HEK293T (cell line): ENCODE measurements at regions not wholly inside any gene's neighbourhood (a gene's known extent, or its start where the extent isn't known, plus 50 kb on each side); places are given as distances from the start of the nearest gene placed in this dataset.

Experiments used
- ELF4 ChIP-seq: fragments of 450-650 bp; IDR thresholded peaks from 2 replicates; pipeline ENCODE4 v1.6.1; 2017; ENCODE audit warnings: antibody characterized with exemption
- HDGF ChIP-seq: fragments of 450-650 bp; IDR thresholded peaks from 2 replicates; pipeline ENCODE4 v1.6.1; 2017; ENCODE audit warnings: antibody characterized with exemption, borderline replicate concordance
- LEF1 ChIP-seq: fragments of 450-650 bp; IDR thresholded peaks from 2 replicates; pipeline ENCODE4 v1.6.1; 2017; ENCODE audit warnings: mild to moderate bottlenecking, borderline replicate concordance
- SP1 ChIP-seq: fragments of 450-650 bp; IDR thresholded peaks from 2 replicates; pipeline ENCODE4 v1.6.1; 2017
- TF ChIP-seq, protein P1 (sequence below): fragments of 450-650 bp; IDR thresholded peaks from 2 replicates; pipeline ENCODE4 v1.6.1; 2016

DNA sequence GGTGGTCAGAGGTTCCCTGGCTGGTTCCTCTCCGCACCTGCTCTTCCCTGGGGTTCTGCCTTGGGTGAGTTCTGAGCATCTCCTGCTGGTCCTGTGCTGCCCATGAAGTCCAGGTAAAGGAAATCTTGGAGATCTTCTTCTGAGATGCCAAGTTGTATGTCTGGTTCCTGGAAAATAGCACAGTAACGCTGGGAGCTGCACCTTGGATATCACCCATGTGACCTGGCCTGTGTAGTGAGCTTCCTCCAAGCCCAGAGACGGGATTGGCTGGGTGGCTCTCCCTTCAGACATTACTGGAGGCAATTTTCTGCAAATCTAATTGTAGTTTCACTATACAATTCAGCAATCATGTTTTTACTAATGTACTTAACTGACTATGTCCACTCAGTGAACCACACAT lies 1281.1 kb downstream of the TMEM121 start:
- TF ChIP-seq SP1 = no peak
- no peak for TF ChIP-seq LEF1
- no peak for TF ChIP-seq HDGF
- TF ChIP-seq ELF4 = no peak
- TF ChIP-seq, protein P1, sequence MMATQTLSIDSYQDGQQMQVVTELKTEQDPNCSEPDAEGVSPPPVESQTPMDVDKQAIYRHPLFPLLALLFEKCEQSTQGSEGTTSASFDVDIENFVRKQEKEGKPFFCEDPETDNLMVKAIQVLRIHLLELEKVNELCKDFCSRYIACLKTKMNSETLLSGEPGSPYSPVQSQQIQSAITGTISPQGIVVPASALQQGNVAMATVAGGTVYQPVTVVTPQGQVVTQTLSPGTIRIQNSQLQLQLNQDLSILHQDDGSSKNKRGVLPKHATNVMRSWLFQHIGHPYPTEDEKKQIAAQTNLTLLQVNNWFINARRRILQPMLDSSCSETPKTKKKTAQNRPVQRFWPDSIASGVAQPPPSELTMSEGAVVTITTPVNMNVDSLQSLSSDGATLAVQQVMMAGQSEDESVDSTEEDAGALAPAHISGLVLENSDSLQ = no peak
